PC-3 (cell line): ENCODE measurements at regions not wholly inside any gene's neighbourhood (a gene's known extent, or its start where the extent isn't known, plus 50 kb on each side); places are given as distances from the start of the nearest gene placed in this dataset.

ENCODE experiments used
- ATAC-seq: fragments of 200-7000 bp; cut with Tn5 transposase; 2 replicates; pipeline ENCODE4 v1.9.1; 2020; ENCODE audit warnings: mild to moderate bottlenecking, moderate library complexity
- BruUV-seq: library from RNA; stranded (reverse); fragments of 400-500 nt; replicated peaks from 2 replicates; lab custom pipeline; 2021; lab: Mats Ljungman, UMichigan
- CTCF ChIA-PET: fragments of 300-600 bp; sonication (Branson Sonifier 250); formaldehyde crosslinking; loops from one replicate; lab custom pipeline; 2022; ENCODE audit warnings: antibody characterized with exemption; lab: Charles Lee
- POLR2A ChIA-PET: fragments of 300-600 bp; sonication (Branson Sonifier 250); formaldehyde crosslinking; loops from one replicate; lab custom pipeline; 2022; ENCODE audit warnings: antibody characterized with exemption; ENCODE audit not compliant: unreplicated experiment; lab: Charles Lee
- DNase-seq: peaks from one replicate; pipeline ENCODE4 v3.0.0-alpha.2; 2015
- H2AFZ ChIP-seq: fragments of 300-600 bp; sonication (generic); 2 replicates; pipeline ENCODE4 v1.6.0; 2016; ENCODE audit warnings: antibody characterized with exemption, low read length
- H3F3A ChIP-seq: fragments of 300-600 bp; sonication (generic); one replicate; pipeline ENCODE4 v1.6.0; 2017; ENCODE audit warnings: antibody characterized with exemption, low read length, control low read depth, mild to moderate bottlenecking; ENCODE audit not compliant: unreplicated experiment
- H3K27ac ChIP-seq: fragments of 300-600 bp; sonication (generic); 2 replicates; pipeline ENCODE4 v1.5.1; 2016; ENCODE audit warnings: mild to moderate bottlenecking, low read length
- H3K27me3 ChIP-seq: fragments of 300-600 bp; sonication (generic); 2 replicates; pipeline ENCODE4 v1.6.1; 2016; ENCODE audit warnings: low read length, mixed read lengths
- H3K36me3 ChIP-seq: fragments of 300-600 bp; sonication (generic); 2 replicates; pipeline ENCODE4 v1.6.1; 2016; ENCODE audit warnings: low read depth, mixed run types, low read length, mixed read lengths
- H3K4me1 ChIP-seq: fragments of 300-600 bp; sonication (generic); 2 replicates; pipeline ENCODE4 v1.5.1; 2016; ENCODE audit warnings: low read length; ENCODE audit not compliant: insufficient read depth
- H3K4me2 ChIP-seq: fragments of 300-600 bp; sonication (generic); 2 replicates; pipeline ENCODE4 v1.6.0; 2016; ENCODE audit warnings: low read length
- H3K4me3 ChIP-seq: fragments of 300-600 bp; sonication (generic); 2 replicates; pipeline ENCODE4 v1.5.1; 2016; ENCODE audit warnings: mild to moderate bottlenecking, low read length, mixed read lengths
- H3K79me2 ChIP-seq: fragments of 300-600 bp; sonication (generic); 2 replicates; pipeline ENCODE4 v1.6.1; 2017; ENCODE audit warnings: low read length, mixed read lengths
- H3K9ac ChIP-seq: fragments of 300-600 bp; sonication (generic); 2 replicates; pipeline ENCODE4 v1.6.0; 2016; ENCODE audit warnings: mild to moderate bottlenecking, low read length
- H3K9me2 ChIP-seq: fragments of 300-600 bp; sonication (generic); replicated peaks from 2 replicates; pipeline ENCODE4 v1.6.1; 2016; ENCODE audit warnings: mixed run types, low read length, mixed read lengths
- H3K9me3 ChIP-seq: fragments of 300-600 bp; sonication (generic); 2 replicates; pipeline ENCODE4 v1.6.1; 2016; ENCODE audit warnings: low read length, mixed read lengths
- H4K20me1 ChIP-seq: fragments of 300-600 bp; sonication (generic); 2 replicates; pipeline ENCODE4 v1.6.1; 2016; ENCODE audit warnings: low read length, mixed read lengths
- CTCF ChIP-seq: fragments of 300-600 bp; sonication (generic); conservative IDR thresholded peaks from 2 replicates; pipeline ENCODE4 v1.5.1; 2017; ENCODE audit warnings: antibody characterized with exemption, low read depth, mild to moderate bottlenecking, low read length
- EZH2 ChIP-seq: fragments of 300-600 bp; sonication (generic); IDR thresholded peaks from one replicate; pipeline ENCODE4 v1.6.1; 2017; ENCODE audit warnings: antibody characterized with exemption, mild to moderate bottlenecking, low read length; ENCODE audit not compliant: unreplicated experiment
- EZH2phosphoT487 ChIP-seq: fragments of 300-600 bp; sonication (generic); IDR thresholded peaks from 2 replicates; pipeline ENCODE4 v1.6.1; 2018; ENCODE audit warnings: mild to moderate bottlenecking, antibody characterized with exemption, low read length, borderline replicate concordance
- intact Hi-C: fragments of 100-400 bp; cut with micrococcal nuclease; formaldehyde crosslinking; loops from 2 replicates; pipeline ENCODE4 v1.9.0; 2023

DNA sequence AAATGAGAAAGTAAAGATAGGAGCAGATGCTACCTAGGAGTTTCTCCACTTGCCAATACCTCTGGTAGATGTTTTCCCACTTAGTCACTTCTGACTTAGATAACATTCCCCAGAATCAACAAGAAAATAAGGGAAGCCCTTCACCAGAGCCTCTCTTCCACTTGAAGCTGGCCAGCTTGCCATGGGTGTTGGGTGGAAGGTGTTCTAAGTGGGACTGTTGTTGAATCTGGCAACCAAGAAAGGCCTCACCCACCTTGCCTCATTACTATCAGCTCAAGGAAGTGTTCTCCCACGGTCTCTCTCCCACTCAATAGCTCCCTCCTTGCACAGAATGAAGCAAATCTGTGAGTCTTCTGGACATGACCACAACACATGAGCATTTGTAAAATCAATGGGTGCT is 100.4 kb upstream of the REG3A start:
- no peaks in the 10 kb centered on the region for H3K27me3 ChIP-seq
- H3F3A ChIP-seq = no peaks in the 10 kb centered on the region
- H3K36me3 ChIP-seq = no peaks in the 10 kb centered on the region; the same call in 1 of the 2 replicates
- ChIA-PET POLR2A (no interaction called here), CTCF (no interaction called here)
- no peak overlapping the region for H2AFZ ChIP-seq
- H4K20me1 ChIP-seq = no peaks in the 10 kb centered on the region
- no peaks in the 10 kb centered on the region for H3K9me2 ChIP-seq
- no peak for ATAC-seq
- H3K4me2 ChIP-seq = no peak overlapping the region
- no peaks in the 10 kb centered on the region for H3K79me2 ChIP-seq
- H3K9ac ChIP-seq = no peak overlapping the region
- no peak for DNase-seq
- no peak for TF ChIP-seq EZH2
- TF ChIP-seq EZH2phosphoT487 = no peak
- no peak for TF ChIP-seq CTCF
- no TSS peak for BruUV-seq
- intact Hi-C loops = no loop called here
- H3K4me3 ChIP-seq = no peak overlapping the region
- no peak overlapping the region for H3K27ac ChIP-seq
- H3K9me3 ChIP-seq = peaks cover 5% of the 10 kb centered on the region; the same call in 1 of the 2 replicates
- H3K4me1 ChIP-seq = no peaks in the 10 kb centered on the region

GRCh38 chr2:79259296-79259695 is 99.7 kb upstream of the REG3A start:
- Histone ChIP-seq H3K36me3 (no peaks in the 10 kb centered on the region; the same call in 1 of the 2 replicates), H2AFZ (no peak overlapping the region), H3K9me2 (no peaks in the 10 kb centered on the region), H3K9me3 (peaks cover 5% of the 10 kb centered on the region; the same call in 1 of the 2 replicates), H3K27ac (no peak overlapping the region), H3K4me2 (no peak overlapping the region), H3F3A (no peaks in the 10 kb centered on the region), H3K27me3 (no peaks in the 10 kb centered on the region), H3K4me1 (no peaks in the 10 kb centered on the region), H4K20me1 (no peaks in the 10 kb centered on the region), H3K9ac (no peak overlapping the region), H3K4me3 (no peak overlapping the region), H3K79me2 (no peaks in the 10 kb centered on the region)
- ChIA-PET POLR2A (no interaction called here), CTCF (no interaction called here)
- BruUV-seq = no TSS peak
- ATAC-seq (no peak), DNase-seq (no peak)
- no peak for TF ChIP-seq EZH2phosphoT487
- no peak for TF ChIP-seq EZH2
- no peak for TF ChIP-seq CTCF
- intact Hi-C loops = no loop called here

GRCh38 chr2:79253243-79253774 is 93.8 kb upstream of the REG3A start:
- ChIA-PET CTCF (no interaction called here), POLR2A (no interaction called here)
- H3K9me3 ChIP-seq = no peaks in the 10 kb centered on the region; the same call in 1 of the 2 replicates
- no peaks in the 10 kb centered on the region for H3K36me3 ChIP-seq
- no TSS peak for BruUV-seq
- H3K4me1 ChIP-seq = no peaks in the 10 kb centered on the region
- no peaks in the 10 kb centered on the region for H3F3A ChIP-seq
- H2AFZ ChIP-seq = no peak overlapping the region
- no peak overlapping the region for H3K4me3 ChIP-seq
- TF ChIP-seq EZH2 (no peak), EZH2phosphoT487 (no peak), CTCF (no peak)
- H3K4me2 ChIP-seq = no peak overlapping the region
- H3K27me3 ChIP-seq = no peaks in the 10 kb centered on the region
- no peaks in the 10 kb centered on the region for H4K20me1 ChIP-seq
- H3K9ac ChIP-seq = no peak overlapping the region
- H3K79me2 ChIP-seq = no peaks in the 10 kb centered on the region
- H3K27ac ChIP-seq = no peak overlapping the region
- intact Hi-C loops = no loop called here
- H3K9me2 ChIP-seq = no peaks in the 10 kb centered on the region
- no peak for ATAC-seq
- no peak for DNase-seq
